Activated naive CD4-positive, alpha-beta T cell treated with anti-CD3 and anti-CD28 coated beads, Interleukin-2, amount 50 U/mL, for 24 hours (primary cell): ENCODE measurements at regions not wholly inside any gene's neighbourhood (a gene's known extent, or its start where the extent isn't known, plus 50 kb on each side); places are given as distances from the start of the nearest gene placed in this dataset.
"Not testable (repeated sequence)": the region's sequence is repeated elsewhere in the genome, so short reads cannot be mapped to it uniquely, and the experiment has no call there.

Source experiments
- H3K27ac Mint-ChIP-seq: one replicate; pipeline ENCODE4 v1.8.0; 2021; ENCODE audit warnings: mild to moderate bottlenecking, mixed read lengths
- H3K27me3 Mint-ChIP-seq: one replicate; pipeline ENCODE4 v1.8.0; 2021; ENCODE audit warnings: mixed read lengths
- H3K36me3 Mint-ChIP-seq: one replicate; pipeline ENCODE4 v1.8.0; 2021; ENCODE audit warnings: mixed read lengths
- H3K4me1 Mint-ChIP-seq: one replicate; pipeline ENCODE4 v1.8.0; 2021; ENCODE audit warnings: mixed read lengths
- H3K4me3 Mint-ChIP-seq: one replicate; pipeline ENCODE4 v1.8.0; 2021; ENCODE audit warnings: mild to moderate bottlenecking, mixed read lengths
- H3K9me3 Mint-ChIP-seq: one replicate; pipeline ENCODE4 v1.8.0; 2021; ENCODE audit warnings: mixed read lengths

DNA sequence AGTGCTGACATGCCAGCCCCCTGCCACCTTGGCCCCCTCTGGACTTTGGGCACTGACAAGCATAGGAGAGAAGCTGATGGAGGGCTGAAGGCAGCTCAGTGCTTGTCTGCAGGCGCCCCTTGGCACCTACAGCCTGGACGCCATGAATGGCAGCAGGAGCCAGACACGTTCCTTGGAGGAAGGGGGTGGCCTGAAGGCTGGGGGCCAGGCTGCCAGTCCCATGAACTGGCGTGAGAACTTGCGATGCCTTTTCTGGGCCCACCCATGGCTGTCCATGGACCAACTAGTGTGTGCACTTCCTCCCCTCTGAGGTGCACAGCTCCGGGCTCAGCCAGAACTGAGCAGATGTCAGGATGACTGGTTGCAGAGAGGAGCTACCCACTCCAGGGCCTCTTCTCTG lies 99.0 kb upstream of the RANBP6 start:
- H3K4me3 Mint-ChIP-seq, result no peak overlapping the region
- H3K4me1 Mint-ChIP-seq, result peaks cover 11% of the 10 kb centered on the region
- no peaks in the 10 kb centered on the region for H3K27me3 Mint-ChIP-seq
- H3K9me3 Mint-ChIP-seq, result no peaks in the 10 kb centered on the region
- no peak overlapping the region for H3K27ac Mint-ChIP-seq
- no peaks in the 10 kb centered on the region for H3K36me3 Mint-ChIP-seq

DNA sequence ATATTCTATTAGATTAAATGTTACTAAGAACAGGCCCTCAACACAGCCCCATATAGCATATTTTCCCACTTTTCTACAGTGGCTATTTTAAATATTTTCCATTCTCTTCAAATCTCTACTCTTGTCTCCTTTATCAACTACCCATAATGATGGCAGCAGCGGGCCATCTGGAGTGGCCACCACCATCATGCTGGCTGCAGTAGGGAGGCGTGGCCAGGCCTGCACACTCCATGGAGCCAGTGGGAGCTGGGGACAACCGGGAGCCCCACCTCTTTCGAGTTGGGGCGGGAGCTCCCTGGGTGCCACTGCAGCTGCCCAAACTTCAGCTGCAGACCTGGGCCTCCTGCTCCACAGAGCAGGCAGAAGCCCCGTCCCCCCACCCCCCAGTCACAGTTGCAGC lies 98.4 kb upstream of the RANBP6 start:
- H3K27me3 Mint-ChIP-seq, result no peaks in the 10 kb centered on the region

DNA sequence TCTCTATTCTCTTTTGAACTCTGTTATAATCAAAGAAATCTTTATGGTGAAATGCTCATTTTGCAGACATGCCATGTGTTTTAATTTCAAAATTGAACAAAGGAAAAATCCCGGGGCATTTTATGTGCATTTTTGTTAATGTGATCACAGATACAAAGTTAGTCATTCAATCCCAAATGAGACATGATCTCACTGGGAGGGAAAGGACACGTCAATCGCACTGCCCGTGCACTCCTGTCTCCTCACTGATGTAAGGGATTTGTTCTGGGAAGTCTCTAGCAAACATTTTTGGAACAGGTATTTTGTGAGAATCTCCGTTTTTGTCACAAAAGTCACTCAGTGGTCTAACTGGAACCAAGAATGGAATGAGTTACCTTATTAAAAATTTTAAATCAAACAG lies 97.9 kb upstream of the RANBP6 start:
- Mint-ChIP-seq H3K27ac (no peak overlapping the region), H3K9me3 (no peaks in the 10 kb centered on the region), H3K27me3 (no peaks in the 10 kb centered on the region), H3K4me3 (no peak overlapping the region), H3K36me3 (no peaks in the 10 kb centered on the region), H3K4me1 (peaks cover 12% of the 10 kb centered on the region)

More for the DNA sequence above, 98.4 kb upstream of the RANBP6 start:
- Mint-ChIP-seq H3K9me3 (no peaks in the 10 kb centered on the region), H3K27ac (no peak overlapping the region), H3K4me1 (peaks cover 12% of the 10 kb centered on the region), H3K4me3 (no peak overlapping the region), H3K36me3 (no peaks in the 10 kb centered on the region)

DNA sequence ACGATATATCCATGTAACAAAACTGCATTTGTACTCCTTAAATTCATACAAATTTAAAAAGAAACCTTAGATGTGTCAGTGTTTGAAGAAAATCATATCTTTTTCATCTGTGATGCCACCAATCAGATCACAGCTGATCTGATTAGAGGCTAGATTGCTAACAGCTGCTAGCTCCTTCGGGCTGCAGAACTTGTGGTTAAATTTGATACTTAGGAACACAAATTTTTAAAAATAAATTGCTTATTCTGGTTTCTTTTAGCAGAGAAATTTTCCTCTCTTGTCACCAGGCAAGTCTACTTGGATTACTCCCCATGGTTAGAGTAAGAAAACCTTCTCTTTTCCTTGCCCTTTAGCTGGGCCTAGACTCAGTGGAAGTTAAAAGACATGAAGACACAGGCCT lies 94.6 kb upstream of the RANBP6 start:
- no peak overlapping the region for H3K27ac Mint-ChIP-seq
- no peaks in the 10 kb centered on the region for H3K27me3 Mint-ChIP-seq
- no peaks in the 10 kb centered on the region for H3K9me3 Mint-ChIP-seq
- H3K4me1 Mint-ChIP-seq, result peaks cover 31% of the 10 kb centered on the region
- no peaks in the 10 kb centered on the region for H3K36me3 Mint-ChIP-seq
- no peak overlapping the region for H3K4me3 Mint-ChIP-seq

DNA sequence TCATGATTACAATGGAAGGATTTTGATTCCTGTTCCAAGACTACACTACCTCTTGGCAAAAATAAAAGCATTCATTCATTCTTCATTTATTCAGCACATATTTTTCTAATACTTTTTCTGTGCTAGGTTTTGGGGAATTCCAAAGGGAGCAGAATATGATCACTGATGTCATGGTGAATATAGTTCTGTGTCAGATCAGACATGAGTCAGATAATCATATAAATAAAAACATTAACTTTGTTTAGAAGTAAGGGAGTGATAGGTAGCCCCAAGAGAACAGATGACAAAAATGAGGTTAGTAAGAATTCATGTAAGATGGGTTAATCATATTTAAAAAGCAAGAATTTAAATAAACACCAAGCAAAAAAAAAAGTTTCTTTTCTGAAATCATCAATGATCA lies 94.1 kb upstream of the RANBP6 start:
- H3K4me1 Mint-ChIP-seq, result peaks cover 34% of the 10 kb centered on the region
- no peak overlapping the region for H3K27ac Mint-ChIP-seq
- no peaks in the 10 kb centered on the region for H3K36me3 Mint-ChIP-seq
- H3K27me3 Mint-ChIP-seq, result no peaks in the 10 kb centered on the region
- H3K4me3 Mint-ChIP-seq, result no peak overlapping the region
- no peaks in the 10 kb centered on the region for H3K9me3 Mint-ChIP-seq

DNA sequence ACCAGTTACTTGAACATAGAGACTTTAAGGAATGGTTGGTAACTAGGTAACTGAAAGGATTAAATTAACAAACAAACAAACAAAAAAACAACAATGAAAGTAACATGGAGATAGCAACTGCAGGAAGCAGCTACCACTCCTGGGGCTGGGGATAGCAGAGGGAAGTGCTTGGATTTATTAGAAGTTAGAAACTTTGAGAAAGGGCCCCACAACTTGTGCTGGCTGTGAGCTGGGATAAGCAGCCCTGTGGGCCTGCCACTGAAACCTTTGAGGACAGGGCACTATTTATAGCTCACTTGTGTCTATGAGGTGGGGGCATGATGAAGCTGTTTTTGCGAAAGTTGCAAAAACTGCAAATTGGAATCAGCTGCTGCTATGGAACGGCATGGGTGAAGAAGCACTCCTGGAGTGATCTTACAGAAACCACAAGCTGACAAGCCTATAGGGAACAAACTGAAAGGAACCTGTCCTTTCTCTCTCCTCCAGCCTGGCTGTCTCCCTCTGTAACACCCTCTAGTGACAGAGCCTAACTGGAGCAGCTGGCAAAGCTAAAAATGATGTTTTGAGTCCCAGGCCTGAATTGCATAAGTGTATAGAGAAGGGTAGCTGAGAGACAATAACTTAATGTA lies 91.4 kb upstream of the RANBP6 start:
- Mint-ChIP-seq H3K27me3 (no peaks in the 10 kb centered on the region), H3K27ac (no peak overlapping the region), H3K4me3 (no peak overlapping the region), H3K36me3 (no peaks in the 10 kb centered on the region), H3K9me3 (no peaks in the 10 kb centered on the region), H3K4me1 (peaks cover 34% of the 10 kb centered on the region)

DNA sequence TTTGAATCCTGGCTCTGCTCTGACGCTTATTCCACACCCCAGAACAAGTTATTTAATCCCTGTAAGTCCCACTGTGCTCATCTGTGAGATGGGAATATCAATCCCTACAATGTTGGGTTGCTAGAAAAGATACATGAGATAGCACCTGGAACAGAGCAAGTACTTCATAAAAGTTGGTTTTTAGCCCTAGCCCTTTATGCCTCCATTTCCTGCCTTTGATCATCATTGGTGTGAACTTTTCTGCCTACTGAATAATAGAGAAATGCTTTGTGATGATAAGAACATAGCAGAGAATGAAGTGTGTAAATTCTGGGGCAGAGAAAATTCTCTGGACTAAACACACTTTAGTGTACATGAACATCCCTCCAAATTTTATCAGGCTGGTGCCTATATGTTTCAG lies 90.3 kb upstream of the RANBP6 start:
- no peaks in the 10 kb centered on the region for H3K36me3 Mint-ChIP-seq
- no peak overlapping the region for H3K27ac Mint-ChIP-seq
- H3K4me1 Mint-ChIP-seq, result peaks cover 34% of the 10 kb centered on the region
- H3K9me3 Mint-ChIP-seq, result no peaks in the 10 kb centered on the region
- no peaks in the 10 kb centered on the region for H3K27me3 Mint-ChIP-seq
- H3K4me3 Mint-ChIP-seq, result no peak overlapping the region

DNA sequence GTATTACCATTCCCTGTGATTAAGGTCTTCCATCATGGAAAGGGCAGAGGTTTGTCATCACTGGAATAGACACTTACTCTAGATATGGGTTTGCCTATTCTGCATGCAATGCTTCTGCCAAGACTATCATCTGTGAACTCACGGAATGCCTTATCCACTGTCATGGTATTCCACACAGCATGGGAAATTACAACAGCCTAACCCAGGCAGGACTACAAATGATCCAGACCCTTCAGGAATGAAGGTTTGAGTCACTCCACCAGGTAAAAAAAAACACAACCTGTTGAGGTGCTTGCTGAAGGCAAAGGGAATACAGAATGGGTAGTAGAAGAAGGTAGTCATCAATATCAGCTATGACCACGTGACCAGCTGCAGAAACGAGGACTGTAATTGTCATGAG lies 89.0 kb upstream of the RANBP6 start:
- not testable (repeated sequence) for H3K4me3 Mint-ChIP-seq, H3K27me3 Mint-ChIP-seq, H3K9me3 Mint-ChIP-seq, H3K36me3 Mint-ChIP-seq, H3K27ac Mint-ChIP-seq
- H3K4me1 Mint-ChIP-seq, result peaks cover 23% of the 10 kb centered on the region

DNA sequence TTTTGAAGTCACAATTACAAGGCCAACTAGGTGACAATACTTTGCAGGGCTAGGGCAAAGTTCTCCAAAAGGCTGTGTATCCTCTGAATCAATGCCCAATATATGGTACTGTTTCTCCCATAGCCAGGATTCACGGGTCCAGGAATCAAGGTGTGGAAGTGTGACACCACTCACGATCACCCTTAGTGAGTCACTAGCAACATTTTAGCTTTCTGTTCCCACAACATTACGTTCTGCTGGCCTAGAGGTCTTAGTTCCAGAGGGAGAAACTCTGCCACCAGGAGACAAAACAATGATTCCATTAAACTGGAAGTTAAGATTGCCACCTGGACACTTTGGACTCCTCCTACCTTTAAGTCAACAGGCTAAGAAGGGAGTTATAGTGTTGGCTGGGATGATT lies 88.5 kb upstream of the RANBP6 start:
- H3K4me3 Mint-ChIP-seq, H3K27ac Mint-ChIP-seq, H3K9me3 Mint-ChIP-seq, H3K36me3 Mint-ChIP-seq, H3K27me3 Mint-ChIP-seq: not testable (repeated sequence)
- H3K4me1 Mint-ChIP-seq, result peaks cover 22% of the 10 kb centered on the region

DNA sequence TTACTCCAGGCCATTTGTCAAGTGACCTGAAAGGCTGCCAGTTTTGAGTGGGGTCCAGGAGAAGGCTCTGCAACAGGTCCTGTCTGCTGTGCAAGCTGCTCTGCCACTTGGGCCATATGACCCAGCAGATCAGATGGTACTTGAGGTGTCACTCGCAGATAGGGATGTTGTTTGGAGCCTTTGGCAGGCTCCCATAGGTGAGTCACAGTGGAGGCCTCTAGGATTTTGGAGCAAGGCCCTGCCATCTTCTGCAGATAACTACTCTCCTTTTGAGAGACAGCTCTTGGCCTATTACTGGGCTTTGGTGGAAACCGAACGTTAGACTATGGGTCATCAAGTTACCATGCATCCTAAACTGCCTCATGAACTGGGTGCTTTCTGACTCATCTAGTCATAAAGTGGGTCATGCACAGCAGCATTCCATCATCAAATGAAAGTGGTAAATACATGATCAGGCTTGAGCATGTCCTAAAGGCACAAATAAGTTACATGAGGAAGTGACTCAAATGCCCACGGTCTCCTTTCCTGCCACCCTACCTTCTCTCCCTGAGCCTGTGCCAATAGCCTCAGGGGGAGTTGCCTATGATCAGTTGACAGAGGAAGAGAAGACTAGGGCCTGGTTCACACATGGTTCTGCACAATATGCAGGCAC lies 87.0 kb upstream of the RANBP6 start:
- H3K36me3 Mint-ChIP-seq, H3K27ac Mint-ChIP-seq, H3K4me3 Mint-ChIP-seq, H3K27me3 Mint-ChIP-seq, H3K9me3 Mint-ChIP-seq: not testable (repeated sequence)
- peaks cover 22% of the 10 kb centered on the region for H3K4me1 Mint-ChIP-seq

DNA sequence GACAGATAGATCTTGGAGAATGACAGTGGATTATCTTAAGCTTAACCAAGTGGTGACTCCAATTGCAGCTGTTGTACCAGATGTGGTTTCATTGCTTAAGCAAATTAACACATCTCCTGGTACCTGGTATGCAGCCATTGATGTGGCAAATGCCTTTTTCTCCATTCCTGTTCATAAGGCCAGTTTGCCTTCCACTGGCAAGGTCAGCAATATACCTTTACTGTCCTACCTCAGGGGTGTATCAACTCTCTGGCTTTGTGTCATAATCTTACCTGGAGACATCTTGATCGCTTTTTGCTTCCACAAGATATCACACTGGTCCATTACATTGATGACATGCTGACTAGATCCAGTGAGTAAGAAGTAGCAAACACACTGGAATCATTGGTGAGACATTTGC lies 86.3 kb upstream of the RANBP6 start:
- not testable (repeated sequence) for H3K27ac Mint-ChIP-seq, H3K9me3 Mint-ChIP-seq, H3K4me3 Mint-ChIP-seq, H3K27me3 Mint-ChIP-seq, H3K36me3 Mint-ChIP-seq
- H3K4me1 Mint-ChIP-seq, result peaks cover 15% of the 10 kb centered on the region

DNA sequence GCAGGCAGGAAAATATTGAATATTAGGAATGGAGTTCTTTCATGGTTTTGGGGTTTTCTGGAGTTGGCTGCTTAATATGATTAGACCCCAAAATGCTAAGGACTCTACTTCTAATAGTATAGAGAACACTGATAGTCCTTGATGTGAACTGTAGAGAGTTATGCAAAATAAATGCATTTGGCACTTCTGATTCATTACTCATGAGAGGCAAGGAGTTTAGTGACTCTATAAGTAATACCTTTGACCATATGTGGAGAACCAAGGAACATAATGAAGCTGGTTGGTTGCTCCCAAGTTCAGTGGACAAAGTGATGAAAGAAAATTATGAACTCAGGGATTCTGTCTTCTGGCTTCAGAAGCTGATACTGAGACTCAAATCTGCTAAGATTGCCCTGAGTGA lies 83.9 kb upstream of the RANBP6 start:
- H3K9me3 Mint-ChIP-seq, H3K27me3 Mint-ChIP-seq, H3K36me3 Mint-ChIP-seq, H3K4me3 Mint-ChIP-seq, H3K4me1 Mint-ChIP-seq, H3K27ac Mint-ChIP-seq: not testable (repeated sequence)

DNA sequence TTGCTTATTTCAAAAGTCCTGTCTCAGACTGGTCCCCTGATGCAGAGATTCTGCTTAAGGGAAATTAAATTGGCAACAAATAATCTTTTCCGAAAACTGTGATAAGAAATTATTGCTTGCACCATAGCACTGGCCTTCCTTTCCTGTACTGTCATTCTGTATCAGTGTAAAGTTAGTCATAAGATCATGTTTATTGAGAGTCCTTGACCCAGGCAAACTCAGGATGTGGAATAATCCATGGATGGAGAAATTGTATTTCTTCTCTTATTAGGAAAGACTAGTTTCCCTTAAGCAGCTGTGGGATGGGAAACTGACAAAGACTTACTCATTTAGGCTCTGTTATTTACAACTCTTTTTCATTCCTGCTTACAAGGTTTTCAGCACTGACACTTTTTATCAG lies 83.0 kb upstream of the RANBP6 start:
- H3K27me3 Mint-ChIP-seq, result peaks cover 3% of the 10 kb centered on the region
- H3K36me3 Mint-ChIP-seq, result peaks cover 1% of the 10 kb centered on the region
- no peaks in the 10 kb centered on the region for H3K9me3 Mint-ChIP-seq
- no peak overlapping the region for H3K4me3 Mint-ChIP-seq
- no peak overlapping the region for H3K27ac Mint-ChIP-seq
- no peaks in the 10 kb centered on the region for H3K4me1 Mint-ChIP-seq

DNA sequence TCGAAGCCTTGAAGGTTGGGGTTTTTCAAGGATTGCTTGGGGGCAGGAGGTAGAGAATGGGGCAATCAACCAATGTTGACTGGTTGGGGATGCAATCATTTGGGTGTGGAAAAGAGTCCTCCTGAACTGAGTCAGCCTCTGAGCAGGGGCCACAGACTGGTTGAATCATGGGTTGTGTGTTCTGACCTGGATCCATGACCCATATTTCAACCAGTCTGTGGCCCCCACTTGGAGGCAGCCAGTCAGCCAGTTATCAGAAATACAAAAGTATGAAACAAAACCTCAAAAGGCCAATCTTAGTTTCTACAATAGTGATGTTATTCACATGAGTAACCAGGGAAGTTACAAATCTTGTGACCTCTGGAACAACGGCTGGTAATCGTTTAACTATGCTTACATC lies 81.4 kb upstream of the RANBP6 start:
- Mint-ChIP-seq H3K9me3 (no peaks in the 10 kb centered on the region), H3K4me3 (no peak overlapping the region), H3K4me1 (no peaks in the 10 kb centered on the region), H3K36me3 (peaks cover 1% of the 10 kb centered on the region), H3K27me3 (peaks cover 3% of the 10 kb centered on the region), H3K27ac (no peak overlapping the region)

DNA sequence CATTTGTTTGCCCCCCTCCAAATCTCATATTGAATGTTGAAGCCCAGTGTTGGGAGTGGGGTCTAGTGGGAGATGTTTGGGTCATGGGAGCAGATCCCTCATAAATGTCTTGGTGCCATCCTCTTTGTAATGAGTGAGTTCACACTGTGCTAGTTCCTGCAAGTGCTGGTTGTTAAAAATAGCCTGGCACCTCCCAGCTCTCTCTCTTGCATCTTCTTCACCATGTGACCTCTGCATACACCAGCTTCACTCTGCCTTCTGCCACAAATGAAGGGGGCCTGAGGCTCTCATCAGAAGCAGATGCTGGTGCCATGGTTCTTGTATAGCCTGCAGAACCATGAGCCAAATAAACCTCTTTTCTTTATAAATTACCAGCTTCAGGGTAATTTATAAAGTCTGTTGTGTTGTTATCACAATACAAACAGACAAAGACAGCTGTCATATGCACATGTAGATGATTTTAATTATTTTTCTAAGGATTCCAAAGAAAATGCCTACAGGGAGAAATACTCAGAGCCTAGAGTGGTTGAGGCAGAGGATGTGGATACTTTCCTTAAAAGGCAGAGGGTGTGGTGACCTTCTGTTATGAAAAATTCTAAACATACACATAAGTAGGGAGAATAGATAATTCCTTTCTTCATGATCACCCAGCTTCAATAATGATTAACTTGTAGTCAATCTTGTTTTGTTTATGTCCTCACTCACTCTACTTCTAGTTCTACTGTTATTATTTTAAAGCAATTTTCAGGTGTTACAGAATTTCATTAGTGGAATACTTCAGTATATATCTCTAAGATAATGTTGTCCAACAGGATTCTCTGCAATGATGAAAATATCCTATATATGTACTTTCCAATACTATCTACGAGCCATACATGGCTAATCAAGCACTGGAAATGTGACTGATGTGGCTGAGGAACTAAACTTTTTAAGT lies 75.1 kb upstream of the RANBP6 start:
- Mint-ChIP-seq H3K4me1 (no peaks in the 10 kb centered on the region), H3K27ac (no peak overlapping the region), H3K9me3 (no peaks in the 10 kb centered on the region), H3K36me3 (no peaks in the 10 kb centered on the region), H3K27me3 (peaks cover under 1% of the 10 kb centered on the region), H3K4me3 (no peak overlapping the region)

DNA sequence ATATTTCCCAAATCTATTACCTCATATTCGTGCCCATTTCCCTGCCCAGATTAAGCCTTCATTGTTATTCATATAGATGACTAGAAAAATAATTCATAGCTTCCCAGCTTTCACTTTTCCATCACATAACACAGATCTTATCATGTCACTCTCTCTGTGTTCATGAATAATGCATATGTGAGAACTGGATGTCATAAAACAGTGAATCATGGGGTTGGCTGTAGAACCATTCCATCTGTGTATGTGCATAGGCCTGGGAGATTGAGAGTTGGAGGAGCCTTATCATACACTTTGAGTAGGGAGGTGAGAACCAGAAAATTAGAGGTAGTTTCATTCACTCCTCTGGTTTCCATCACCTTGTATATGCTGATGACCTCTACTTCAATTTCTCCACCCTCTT lies 73.9 kb upstream of the RANBP6 start:
- Mint-ChIP-seq H3K4me3 (no peak overlapping the region), H3K4me1 (no peaks in the 10 kb centered on the region), H3K9me3 (no peaks in the 10 kb centered on the region), H3K27ac (no peak overlapping the region), H3K36me3 (no peaks in the 10 kb centered on the region), H3K27me3 (no peaks in the 10 kb centered on the region)
